ENCODE measurements at regions not wholly inside any gene's neighbourhood (a gene's known extent, or its start where the extent isn't known, plus 50 kb on each side); places are given as distances from the start of the nearest gene placed in this dataset.
A peak's percentile ranks its signal among the peaks of the same experiment; 100 is the strongest.

DNA sequence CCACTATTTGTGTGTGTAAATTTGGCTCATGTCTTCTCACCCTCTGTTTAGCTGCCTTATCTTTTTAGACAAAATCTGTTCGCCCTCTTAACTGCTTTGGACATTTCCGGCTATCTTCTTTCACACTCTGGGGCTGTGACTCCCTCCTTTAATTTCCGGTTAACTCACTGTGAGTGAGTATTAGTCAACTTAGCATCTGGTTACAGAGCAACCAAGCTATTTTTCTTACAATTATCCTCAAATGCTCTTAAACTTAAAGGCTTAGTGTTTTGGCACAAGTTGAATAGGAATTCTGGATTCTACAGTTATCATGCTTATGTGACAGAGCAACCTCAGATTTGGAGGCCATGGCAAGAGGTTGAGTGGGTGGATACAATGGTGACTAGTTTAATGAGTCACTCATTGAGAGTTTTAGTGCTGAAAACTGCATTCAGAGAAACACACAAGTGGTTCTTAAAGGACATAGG lies 177.6 kb upstream of the SEMA3A start:
- DNase-seq: peak; percentile 13

DNA sequence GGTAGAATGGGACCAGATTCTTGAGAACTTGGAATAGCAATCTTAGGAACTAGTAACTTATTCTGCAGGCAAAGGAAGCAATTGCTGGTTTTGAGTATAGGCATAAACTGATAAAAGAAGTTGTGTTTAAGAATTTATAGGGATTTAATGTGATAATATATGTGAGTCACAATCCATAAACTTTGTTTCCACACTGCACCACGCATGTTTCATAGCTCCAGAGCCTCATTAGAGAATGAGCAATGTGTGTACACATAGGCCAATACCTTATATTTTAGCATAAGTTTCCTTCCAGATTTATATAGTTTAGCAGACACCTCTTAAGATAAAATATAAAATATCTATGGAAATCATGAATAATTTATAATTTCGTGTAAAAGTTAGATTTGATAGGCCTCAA lies 175.5 kb upstream of the SEMA3A start:
- no peak for DNase-seq

DNA sequence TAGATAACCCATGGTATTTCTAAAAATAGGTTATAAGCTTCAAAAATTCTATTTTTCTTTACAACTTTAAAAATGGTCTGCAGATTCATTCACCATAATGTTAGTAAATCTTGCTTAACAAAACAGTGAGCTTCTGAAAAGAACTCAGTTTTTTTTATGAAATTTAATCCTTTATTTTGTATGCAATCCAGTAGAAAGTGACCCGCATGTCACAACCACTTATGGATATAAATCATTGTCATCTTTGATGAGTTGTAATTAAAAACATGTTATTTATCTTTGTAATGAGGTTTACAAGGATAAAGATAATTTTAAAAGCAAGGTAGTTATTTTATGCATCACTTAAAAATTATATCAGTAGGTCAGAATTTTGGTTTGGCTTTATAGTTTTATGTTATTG lies 173.5 kb upstream of the SEMA3A start:
- no peak for DNase-seq

DNA sequence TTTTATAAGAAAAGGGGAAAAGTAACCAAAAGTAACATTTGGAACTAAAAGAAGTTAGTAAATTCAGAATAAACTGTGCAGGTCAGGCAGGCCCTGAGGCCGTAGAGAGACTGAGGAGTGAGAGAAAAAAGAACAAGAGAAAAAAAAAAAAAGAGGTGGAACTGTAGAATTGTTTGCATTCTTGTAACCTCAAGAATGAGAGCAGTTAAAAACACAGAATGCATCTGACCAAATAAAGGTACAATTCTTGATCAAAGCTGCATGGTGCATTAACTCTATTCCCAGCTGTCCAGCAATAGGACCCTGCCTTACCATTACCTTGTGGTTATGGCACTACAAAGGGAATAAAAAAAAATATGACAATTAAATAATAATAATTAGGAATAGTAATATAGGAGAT lies 170.1 kb upstream of the SEMA3A start:
- no peak for DNase-seq

DNA sequence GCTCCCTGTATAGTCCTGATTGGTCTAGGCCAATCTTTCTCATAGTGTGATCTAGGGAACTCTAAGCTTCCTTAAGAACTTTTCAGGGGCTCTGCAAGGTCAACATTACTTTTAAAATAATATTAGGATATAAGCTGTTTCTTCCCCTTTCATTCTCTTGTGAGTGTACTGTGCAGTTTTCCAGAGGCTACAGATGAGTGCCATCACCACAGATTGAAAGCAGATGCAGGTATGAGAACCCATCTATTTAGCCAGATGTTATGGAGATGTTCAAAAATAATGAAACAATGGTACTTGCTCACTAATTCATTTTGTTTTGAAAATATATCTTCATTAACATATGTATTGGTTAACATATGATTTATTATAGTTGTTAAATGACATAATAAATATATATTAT lies 169.2 kb upstream of the SEMA3A start:
- DNase-seq: no peak

DNA sequence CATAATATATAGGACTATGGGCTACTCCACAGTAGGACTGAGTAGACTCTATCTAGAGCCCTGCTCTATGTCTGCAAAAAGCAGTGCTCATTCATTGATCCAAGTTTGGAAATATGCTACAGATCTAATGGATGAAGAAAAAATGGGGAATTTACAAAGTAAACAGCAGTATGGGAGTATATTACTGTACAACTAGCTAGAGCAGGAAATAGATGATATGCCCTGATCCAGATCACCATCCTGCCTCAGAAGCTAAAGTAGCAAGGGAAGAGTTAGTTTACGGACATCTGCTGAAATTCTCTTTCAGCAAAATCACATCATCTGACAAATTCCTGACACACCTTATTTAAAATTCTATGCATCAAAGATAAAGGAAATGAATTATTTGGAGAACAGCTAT lies 168.2 kb upstream of the SEMA3A start:
- no peak for DNase-seq

DNA sequence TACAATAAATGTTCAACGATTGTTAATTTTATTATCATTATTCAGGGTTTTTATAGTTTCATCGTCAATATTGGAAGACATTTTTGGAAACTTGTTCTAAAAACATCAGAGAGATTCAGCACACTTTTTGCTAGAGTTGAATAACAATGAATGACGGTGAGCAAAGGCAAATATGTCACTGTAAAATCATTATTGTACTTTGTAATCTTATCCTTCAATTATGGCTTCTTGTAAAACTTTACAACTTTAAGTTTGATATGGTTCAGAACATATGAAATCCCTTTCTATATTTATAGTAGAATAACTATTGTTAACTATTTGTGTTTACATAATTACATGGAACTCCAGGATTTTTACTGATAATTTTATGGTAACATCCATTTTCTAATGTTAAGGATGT lies 167.8 kb upstream of the SEMA3A start:
- no peak for DNase-seq

DNA sequence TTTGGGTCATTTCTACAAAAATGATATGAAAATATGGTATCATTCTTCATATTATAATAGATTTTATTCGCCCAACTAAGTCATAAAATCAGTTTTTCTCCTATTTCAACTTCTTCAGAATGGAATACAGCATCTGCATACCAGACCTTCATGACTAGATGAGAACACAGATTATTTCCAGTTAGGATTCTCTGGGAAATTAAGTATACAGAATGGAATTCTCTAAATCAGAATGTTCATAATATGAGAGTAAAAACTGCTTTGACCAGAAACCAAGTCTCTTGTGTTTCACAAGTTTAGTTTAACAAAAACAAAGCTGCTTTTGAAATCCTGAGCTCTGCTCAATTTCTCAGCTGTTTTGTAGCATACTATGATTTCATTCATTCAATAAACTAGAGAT lies 160.3 kb upstream of the SEMA3A start:
- no peak for DNase-seq

DNA sequence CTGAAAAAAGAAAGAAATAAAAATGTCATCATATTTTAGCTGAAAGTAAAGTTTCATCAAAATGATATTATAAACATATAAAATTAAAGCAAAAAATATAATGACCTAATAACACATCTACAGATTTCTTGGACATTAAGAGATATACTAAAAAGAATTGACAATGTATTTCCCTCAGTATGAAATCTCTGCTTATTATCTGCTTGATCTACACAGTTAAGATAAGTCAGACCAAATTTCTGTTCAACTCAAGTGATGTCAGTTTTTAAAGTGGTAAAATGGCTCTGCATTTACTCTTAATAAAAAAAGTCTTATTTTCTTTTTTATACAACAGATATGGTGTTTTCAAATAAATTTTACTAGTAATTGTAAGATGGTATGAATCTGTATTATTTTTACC lies 159.4 kb upstream of the SEMA3A start:
- DNase-seq: no peak

DNA sequence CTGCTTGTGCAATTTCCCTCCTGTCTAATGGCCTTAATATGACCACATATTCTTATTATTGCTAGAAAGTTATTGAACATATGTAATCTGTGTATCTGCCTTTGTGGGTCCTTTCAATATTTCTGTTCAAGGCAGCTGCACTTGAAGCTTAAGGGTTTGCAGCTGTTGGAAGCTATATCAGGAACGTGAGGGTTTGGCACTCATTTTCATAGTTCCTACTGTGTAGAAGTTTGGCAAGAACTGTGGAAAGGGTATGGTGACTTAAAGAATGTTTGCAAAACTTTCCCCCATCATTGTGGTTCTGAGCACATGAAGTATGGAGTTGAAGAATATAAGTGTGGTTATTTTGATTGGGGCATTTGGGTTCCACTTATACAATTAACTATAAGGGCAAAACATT lies 144.7 kb upstream of the SEMA3A start:
- no peak for DNase-seq

DNA sequence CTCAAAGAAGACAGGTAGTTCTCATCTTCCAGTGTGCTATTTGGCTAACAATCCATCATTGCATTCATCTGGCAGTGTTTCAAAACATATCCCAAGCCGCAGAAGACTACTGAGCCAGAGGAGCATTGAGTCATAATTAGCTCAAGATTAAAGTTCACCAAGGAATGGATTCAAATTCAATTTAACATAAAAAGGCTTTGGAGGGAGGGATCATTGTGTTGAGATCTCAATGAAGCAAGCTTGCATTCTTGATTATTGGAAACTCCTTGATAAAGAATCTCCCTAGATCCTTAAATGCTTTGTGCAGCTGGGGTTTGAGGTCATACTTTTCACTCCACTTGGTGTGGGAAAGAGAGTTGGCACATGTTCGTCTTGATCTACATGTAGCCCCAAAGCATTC lies 142.8 kb upstream of the SEMA3A start:
- no peak for DNase-seq

DNA sequence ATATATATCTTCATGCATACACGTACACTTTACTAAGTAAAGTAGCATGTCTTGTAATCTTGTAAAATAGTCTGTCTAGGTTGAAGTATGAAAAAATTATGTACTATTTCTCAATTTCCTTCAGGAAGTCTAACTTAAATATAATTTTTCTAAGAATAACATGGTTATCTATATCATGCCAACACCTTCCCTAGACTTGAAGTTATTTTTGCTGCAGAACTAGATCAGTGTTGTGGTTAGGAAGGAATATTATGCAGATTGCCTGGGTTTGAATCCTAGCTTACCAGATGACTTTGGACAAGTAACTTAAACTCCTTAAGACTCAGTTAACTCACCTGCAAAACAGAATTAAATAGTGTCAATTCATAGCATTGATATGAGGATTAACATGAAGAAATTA lies 142.2 kb upstream of the SEMA3A start:
- no peak for DNase-seq

DNA sequence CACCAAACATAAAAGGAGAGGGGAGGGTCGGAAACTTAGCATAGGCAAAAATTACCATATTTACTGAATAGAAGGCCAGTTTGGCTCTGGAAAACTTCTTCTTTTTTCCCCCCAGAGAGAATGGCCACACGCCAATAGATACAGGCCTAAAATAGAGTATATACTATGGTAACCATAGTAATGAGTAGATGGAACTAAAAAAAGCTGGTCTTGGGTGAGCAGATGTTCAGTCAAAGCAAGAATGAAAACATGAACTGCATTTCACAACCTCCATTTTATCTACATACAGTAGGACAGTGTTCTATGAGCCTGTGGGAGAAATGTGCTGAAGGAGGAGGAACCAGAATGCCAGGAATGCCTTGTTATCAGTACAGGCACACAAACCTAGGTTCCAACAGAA lies 141.7 kb upstream of the SEMA3A start:
- no peak for DNase-seq

DNA sequence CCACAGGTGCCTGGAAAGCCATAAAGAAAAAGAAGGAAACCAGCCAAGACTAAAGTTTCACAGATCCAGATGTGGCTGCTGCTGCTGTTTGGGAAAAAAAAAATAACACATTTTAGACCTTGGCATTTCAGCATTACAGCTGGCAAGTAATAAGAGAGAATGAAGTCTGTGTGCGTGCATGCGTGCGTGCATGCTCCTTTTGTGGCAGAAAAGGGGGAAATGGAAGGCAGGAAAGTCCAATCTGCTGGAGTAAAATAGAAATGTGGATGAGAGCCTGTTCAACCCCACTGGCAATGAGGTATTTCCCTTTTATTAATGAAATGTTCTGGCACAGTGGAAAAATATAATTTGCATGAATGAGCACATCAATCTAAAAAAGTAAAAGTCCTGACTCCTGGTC lies 137.0 kb upstream of the SEMA3A start:
- DNase-seq: no peak

DNA sequence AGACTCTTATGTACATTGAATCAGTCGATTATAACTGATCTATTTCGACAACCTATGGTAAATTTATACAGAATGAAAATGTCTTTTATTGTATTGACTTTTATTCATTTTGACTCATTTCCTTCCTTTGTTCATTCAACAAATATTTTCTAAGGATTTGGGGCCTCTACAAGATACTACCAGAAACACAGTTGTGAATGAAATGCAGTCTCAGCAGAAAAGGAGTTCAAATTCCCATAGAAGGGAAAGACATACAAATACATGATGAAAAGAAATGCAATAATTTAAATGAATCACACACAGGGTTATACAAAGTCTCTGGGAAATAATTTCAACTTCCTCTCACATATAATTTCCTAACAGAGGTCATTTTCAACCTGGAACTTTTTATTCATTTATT lies 134.0 kb upstream of the SEMA3A start:
- no peak for DNase-seq

DNA sequence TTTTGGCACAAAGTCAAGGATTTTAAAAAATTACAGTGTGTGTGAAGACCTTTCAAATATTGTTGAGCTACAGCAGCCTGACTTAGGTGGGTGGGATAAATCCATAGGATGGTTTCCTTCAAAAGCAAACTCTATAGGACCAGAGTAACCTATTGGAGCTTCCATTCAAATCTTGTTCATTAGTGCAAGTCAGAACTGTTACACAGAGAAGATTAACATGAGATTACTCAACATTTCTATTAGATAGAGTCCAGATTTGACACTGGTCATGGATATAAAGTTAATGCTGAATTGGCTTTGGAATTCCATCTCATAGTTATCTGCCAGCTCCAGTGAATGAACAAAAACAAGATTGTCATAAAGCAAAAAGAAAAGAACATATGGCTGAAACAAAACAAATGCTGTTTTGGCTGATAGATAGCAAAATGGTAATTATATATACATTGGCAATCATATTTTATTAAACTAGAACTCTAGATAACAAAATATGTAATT lies 129.6 kb upstream of the SEMA3A start:
- DNase-seq: no peak

DNA sequence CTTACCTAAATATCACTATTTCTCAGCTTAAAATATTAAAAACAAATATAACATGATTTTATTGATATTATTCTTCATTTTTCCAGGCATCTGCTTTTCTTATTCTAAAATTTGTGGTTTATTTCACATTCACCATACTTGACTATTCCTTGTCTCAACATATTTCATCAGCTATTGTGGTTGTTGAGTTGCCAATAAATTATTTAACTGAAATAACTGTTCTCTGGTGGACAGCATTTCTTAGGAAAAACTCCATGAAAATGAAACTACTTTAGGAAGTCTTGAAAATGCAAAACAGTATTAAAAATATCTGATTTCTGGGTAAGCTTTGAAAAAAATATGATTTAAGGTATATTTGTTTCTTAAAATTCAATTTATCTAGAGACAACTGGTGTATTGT lies 122.9 kb upstream of the SEMA3A start:
- DNase-seq: no peak

DNA sequence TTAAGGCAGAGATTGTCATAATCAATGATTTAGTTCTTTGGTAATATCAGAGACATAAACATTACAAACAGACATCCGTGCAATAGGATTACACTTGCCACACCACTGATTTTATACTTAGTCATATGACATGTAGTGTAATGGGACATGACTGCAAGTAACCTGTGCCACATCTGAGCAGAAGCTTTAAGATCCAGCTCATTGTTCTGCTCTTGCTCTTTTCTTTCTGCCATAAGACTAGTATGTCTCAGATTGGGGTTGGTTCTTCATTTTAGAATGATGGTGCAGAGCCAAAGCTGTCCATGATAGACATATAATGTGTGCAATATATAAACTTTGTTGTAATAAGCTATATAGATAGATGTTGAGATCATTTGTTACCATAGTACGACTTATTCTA lies 119.7 kb upstream of the SEMA3A start:
- no peak for DNase-seq

DNA sequence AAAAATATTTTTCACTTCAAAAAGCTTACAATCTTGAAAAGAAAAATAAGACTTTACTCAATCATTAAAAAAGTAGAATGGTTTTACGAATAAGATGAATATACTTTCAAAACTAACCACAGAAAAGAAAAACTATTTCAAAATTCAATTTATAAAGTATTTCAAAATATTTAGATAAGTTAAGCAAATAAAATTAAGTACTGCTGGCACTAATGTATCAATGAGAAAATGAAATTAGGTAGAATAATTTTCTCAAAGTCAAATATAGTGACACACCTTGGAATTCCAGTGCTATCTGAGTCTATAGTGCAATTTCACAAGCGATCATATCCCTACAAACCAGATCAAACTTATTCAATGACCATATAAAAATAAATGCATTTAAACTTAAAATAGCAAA lies 109.8 kb upstream of the SEMA3A start:
- no peak for DNase-seq

DNA sequence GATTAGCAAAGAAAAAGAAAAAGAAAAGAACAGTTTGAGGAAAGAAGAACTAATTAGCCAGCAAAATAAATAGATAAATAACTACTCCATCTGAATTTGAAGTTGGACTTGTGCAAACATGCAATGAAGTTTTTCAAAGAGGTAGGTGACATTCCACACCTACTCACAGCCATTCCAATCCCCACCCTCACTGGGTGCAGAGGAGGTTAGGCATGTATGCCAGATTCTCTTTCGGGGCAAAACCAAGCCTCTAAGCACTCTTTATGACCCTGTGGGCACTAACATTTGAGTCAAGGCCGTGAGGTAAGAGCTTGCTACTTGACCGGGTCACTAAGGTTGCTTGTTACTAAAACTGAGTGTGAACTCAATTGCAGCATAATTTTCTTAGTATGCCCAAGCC lies 108.4 kb upstream of the SEMA3A start:
- DNase-seq: no peak

DNA sequence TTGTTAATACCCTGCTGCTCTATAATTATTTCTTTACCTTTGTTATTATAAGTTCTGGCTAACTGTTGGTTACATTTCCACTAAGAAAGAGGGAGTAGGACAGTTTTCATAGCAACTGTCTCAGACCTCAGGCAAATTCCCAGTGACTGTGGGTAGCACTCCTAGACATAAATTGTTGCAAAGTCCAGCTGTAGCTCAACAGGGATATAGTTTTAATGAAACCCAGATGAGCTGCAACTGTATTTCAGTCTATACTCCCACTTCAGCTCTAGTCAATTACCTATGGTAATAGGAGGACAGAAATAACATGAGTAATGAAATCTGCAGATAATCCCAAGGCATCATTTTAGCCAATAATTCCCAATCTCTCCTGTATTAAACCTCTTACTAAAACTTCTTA lies 103.0 kb upstream of the SEMA3A start:
- no peak for DNase-seq

DNA sequence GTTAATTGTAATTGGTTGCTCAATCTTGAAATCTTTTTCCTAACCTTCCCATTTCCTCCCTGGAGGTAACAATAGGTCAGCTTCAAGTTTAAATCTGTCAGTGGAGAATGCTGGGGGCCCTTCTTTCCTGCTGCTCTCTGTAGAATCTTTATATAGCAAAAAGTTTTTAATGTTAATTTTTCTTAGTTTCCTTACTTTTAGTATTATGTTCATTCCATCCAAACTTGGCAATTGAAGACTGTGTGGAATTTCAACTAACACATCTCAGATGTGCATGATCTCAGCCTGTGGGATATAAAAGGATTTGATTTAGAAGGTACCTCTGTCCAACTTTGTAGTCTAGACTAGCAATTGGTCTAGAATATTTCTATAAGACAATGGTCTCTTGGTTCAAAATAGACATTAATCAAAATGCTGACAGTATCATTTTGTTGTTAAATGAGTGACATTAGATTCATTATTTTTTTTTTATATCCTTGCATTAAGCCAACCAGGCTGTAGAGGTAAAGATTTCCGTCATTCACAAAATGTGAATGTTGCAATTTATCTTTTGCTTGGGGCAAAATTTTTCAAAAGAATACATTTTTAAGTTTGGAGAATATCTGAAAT lies 100.4 kb upstream of the SEMA3A start:
- no peak for DNase-seq

DNA sequence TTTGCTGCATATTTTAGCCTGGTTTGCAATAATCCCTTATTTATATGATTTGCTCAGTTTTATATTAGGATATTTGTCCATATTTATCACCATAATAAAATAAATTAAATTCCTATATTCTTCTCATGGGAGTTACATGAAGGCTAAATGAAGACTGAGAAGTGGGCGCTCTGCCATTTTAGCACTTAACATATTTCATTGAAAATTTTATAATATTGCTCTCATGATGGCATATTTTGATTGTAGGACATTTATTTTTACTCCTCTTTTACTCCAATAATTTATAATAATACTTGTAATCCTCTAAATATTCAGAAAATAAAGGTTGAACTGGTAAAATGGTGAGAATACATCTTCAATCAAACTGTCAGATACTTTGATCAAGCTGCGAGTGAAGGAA lies 99.8 kb upstream of the SEMA3A start:
- no peak for DNase-seq

DNA sequence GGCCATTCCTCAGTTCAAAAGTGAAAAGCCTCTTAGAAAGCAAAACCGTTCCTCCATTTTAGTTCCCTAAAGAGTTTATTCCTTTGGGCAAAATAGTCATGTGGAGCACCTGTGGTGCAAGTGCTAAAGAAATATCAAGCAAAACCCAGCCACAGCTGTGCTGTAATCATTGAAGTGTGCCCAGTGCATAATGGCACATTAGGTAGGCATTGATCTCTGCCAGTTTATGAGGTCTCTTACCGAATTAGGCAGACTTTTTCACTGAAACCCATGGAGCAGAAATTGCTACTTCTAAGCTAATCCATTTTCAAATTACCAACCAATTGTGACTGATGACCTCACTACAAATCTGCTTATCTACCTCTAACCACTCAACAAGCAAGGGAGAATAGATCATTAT lies 97.2 kb upstream of the SEMA3A start:
- no peak for DNase-seq

DNA sequence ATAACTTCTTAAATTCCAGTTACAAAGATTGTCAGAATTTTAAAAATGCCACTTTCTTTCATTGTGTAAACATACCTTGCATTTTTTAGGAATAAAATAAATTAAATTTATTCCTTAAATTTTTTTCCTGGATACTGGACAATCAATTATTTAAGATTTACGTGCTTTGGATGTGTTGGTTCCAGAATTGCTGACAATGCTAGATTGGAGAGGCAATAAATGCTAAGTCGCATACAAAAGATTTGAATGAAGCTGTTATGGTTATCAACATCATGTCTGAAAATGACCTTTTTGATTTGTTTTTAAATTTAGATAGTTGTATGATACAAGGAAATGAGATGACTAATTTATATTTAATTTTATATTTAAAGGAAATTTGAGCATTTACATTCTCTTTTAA lies 89.2 kb upstream of the SEMA3A start:
- DNase-seq: no peak

DNA sequence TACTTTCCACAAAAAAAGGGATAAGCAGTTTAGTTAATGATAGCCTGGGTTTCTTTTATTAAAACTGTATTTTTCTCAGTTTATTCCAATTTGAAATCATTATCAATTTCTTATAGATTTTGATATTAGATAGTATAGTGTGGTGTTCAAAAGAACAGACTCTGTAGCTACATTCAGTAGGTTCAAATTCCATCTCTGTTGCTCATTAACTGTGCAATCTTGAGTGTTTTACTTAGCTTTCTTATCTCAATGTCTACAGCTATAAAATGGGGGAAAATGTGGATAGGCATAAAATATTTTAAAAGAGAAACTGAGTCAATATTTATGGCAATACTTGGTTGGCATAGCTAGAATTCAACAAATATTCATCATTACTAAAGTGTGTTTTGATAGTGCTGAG lies 86.9 kb upstream of the SEMA3A start:
- DNase-seq: no peak

All from inflammatory macrophage treated with lipopolysaccharide for 4 hours (primary cell).